ENCODE measurements at regions not wholly inside any gene's neighbourhood (a gene's known extent, or its start where the extent isn't known, plus 50 kb on each side); places are given as distances from the start of the nearest gene placed in this dataset.

- TF ChIP-seq GATAD2B (conservative IDR thresholded peaks at IDR 0.05; ENCODE audit: low read depth): no peak
- TF ChIP-seq, protein P1, sequence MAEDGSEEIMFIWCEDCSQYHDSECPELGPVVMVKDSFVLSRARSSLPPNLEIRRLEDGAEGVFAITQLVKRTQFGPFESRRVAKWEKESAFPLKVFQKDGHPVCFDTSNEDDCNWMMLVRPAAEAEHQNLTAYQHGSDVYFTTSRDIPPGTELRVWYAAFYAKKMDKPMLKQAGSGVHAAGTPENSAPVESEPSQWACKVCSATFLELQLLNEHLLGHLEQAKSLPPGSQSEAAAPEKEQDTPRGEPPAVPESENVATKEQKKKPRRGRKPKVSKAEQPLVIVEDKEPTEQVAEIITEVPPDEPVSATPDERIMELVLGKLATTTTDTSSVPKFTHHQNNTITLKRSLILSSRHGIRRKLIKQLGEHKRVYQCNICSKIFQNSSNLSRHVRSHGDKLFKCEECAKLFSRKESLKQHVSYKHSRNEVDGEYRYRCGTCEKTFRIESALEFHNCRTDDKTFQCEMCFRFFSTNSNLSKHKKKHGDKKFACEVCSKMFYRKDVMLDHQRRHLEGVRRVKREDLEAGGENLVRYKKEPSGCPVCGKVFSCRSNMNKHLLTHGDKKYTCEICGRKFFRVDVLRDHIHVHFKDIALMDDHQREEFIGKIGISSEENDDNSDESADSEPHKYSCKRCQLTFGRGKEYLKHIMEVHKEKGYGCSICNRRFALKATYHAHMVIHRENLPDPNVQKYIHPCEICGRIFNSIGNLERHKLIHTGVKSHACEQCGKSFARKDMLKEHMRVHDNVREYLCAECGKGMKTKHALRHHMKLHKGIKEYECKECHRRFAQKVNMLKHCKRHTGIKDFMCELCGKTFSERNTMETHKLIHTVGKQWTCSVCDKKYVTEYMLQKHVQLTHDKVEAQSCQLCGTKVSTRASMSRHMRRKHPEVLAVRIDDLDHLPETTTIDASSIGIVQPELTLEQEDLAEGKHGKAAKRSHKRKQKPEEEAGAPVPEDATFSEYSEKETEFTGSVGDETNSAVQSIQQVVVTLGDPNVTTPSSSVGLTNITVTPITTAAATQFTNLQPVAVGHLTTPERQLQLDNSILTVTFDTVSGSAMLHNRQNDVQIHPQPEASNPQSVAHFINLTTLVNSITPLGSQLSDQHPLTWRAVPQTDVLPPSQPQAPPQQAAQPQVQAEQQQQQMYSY (CRISPR knock-in tag; IDR thresholded peaks at IDR 0.05): no peak
- no peak for TF ChIP-seq RFX5 (IDR thresholded peaks at IDR 0.05; ENCODE audit: low read depth, low read length)
- TF ChIP-seq ZNF384 (IDR thresholded peaks at IDR 0.05; ENCODE audit: borderline replicate concordance, low read depth, low read length): no peak
- TF ChIP-seq SUPT20H (IDR thresholded peaks at IDR 0.05; ENCODE audit: borderline replicate concordance, control insufficient read depth, low read depth, low read length): no peak
- TF ChIP-seq IRF5 (IDR thresholded peaks at IDR 0.05; ENCODE audit: borderline replicate concordance): no peak
- TF ChIP-seq SKIL (IDR thresholded peaks at IDR 0.05; ENCODE audit: low read depth, poor library complexity, severe bottlenecking): no peak
Measured at GRCh38 chr1:87584586-87584985, 255.9 kb downstream of the LMO4 start (continued).

Data from GM12878 (cell line).